ENCODE measurements at regions not wholly inside any gene's neighbourhood (a gene's known extent, or its start where the extent isn't known, plus 50 kb on each side); places are given as distances from the start of the nearest gene placed in this dataset.

DNA sequence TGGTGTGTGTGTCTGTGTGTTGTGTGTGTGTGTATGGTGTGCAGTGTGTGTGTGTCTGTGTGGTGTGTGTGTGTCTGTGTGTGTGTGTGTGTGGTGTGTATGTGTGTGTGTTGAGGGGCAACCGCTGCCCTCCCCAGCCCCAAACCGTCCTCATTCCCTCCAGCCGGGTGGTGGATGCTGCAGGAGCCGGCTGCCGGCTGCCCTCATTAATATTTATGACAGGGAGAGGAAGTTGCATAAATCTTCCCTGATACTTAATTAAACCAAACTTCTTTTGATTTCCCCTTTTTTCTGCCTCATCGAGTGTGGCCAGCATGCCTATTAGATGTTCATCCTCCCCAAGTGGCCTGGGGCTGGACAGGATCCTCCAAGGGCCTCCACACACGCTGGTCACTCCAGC, 121.4 kb upstream of the MVB12B start:
- TF ChIP-seq, protein P1, sequence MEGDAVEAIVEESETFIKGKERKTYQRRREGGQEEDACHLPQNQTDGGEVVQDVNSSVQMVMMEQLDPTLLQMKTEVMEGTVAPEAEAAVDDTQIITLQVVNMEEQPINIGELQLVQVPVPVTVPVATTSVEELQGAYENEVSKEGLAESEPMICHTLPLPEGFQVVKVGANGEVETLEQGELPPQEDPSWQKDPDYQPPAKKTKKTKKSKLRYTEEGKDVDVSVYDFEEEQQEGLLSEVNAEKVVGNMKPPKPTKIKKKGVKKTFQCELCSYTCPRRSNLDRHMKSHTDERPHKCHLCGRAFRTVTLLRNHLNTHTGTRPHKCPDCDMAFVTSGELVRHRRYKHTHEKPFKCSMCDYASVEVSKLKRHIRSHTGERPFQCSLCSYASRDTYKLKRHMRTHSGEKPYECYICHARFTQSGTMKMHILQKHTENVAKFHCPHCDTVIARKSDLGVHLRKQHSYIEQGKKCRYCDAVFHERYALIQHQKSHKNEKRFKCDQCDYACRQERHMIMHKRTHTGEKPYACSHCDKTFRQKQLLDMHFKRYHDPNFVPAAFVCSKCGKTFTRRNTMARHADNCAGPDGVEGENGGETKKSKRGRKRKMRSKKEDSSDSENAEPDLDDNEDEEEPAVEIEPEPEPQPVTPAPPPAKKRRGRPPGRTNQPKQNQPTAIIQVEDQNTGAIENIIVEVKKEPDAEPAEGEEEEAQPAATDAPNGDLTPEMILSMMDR (IDR thresholded peaks at IDR 0.05; ENCODE audit: low read length, missing control alignments): no peak
- no peak for DNase-seq (ENCODE audit: low read depth)
- H3K4me3 ChIP-seq (replicated peaks; ENCODE audit: low read depth, low read length): no peak overlapping the region

DNA sequence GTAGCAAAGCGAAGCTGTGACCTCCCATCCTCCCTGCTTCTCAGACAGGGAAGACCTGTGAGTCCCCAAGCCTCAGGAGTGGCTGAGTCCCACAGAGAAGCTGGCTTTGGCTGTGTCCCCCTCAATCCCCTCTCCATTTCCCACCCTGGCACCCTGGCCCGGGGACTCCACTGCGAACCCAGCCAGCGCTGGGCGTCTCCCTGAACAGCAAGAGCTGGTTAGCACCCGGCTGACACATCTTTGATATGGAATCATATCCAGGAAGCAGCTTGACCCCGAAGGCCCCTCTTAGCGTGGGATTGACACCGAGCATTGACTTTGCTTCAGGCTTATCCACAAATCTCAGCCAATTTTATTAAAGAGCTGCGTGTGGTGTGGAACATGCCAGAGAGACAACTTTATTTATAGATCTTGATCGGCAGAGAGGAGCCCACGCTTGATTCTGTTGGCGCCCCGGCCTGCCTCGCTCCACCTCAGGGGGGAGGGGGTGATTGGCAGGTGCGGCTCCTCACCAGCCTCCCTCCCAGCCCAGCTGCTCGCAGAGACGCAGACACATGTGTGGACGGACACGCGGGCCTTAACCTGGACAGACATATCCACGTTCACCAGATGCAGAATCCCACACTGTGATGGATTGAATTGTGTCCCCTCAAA, 120.7 kb upstream of the MVB12B start:
- TF ChIP-seq, protein P1 (IDR thresholded peaks at IDR 0.05; ENCODE audit: low read length, missing control alignments): no peak
- no peak overlapping the region for H3K4me3 ChIP-seq (replicated peaks; ENCODE audit: low read depth, low read length)
- no peak for DNase-seq (ENCODE audit: low read depth)

DNA sequence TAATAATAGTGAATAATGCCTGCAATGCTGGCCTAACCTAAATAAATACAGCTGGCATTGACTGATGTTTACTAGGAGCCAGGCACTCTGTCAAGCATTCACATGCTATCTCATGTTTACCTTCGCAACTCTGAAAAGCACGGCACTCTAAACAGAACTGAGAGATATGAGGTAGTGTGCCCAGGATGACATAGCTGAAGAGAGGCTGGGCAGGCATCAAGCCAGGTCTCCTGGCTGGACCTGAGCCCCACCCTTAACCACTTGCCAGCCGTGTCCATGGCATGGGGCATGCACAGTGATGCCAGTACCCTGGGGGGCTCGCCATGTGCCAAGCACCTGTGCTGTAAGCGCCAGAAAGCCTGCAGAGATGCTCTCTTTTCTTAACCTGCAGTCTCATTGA, 119.4 kb upstream of the MVB12B start:
- H3K4me3 ChIP-seq (replicated peaks; ENCODE audit: low read depth, low read length): no peak overlapping the region
- TF ChIP-seq, protein P1 (IDR thresholded peaks at IDR 0.05; ENCODE audit: low read length, missing control alignments): no peak
- no peak for DNase-seq (ENCODE audit: low read depth)

DNA sequence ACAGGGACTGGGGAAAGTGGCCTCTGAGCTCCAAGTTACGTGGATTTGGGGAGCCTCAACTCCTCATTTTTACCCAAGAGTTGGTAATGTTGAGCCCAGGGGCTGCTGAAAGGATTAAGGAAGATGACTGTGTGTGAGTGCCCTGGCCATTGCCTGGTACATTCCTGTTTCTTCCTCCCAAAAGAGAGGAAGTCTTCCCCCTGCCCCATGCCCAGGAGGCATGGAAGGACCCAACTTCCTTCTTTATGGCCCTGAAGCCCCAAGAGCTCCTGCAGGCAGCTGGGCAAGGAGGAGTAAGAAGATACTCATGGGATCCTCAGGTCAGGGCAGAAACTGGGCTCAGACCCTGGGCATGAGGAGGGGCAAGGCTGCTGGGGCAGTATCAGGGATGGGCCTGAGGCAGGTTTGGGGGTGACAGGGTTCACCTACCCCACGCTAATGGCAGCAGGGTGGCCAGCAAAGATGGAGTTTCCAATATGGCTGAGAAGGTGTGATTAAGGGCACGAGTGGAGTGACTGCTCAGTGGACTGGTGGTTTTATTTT, 118.3 kb upstream of the MVB12B start:
- no peak overlapping the region for H3K4me3 ChIP-seq (replicated peaks; ENCODE audit: low read depth, low read length)
- DNase-seq (ENCODE audit: low read depth): no peak
- TF ChIP-seq, protein P1 (IDR thresholded peaks at IDR 0.05; ENCODE audit: low read length, missing control alignments): no peak

DNA sequence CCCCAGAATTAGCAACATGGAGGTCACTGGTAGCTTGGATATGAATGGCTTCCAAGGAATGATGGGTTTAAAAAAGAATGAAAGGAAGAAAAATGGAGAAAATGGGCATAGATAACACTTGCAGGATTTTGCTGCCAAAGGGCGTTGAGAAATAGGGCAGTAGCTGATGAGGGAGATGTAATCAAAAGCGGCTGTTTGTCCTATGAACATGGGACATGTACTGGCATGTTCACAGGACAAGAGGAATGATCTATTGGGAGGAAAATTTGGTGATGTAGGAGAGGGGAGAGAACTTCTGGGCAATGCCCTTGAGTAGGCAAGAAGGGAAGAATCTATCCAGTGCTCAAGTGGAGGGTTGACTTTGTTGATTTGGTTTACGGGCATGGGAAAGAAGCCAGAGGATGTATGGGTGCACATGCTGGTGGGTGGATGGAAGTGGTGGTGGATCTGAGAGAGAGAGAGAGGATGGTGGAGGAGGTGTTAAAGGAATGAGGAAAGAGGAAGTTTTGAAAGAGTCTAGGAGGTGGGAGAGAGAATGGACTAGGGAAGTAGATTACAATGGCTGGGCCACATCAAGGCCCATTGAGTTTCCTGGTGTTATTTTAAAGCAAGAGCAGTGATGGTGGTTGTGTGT, 115.1 kb upstream of the MVB12B start:
- H3K4me3 ChIP-seq (replicated peaks; ENCODE audit: low read depth, low read length): no peak overlapping the region
- no peak for DNase-seq (ENCODE audit: low read depth)
- TF ChIP-seq, protein P1 (IDR thresholded peaks at IDR 0.05; ENCODE audit: low read length, missing control alignments): no peak

DNA sequence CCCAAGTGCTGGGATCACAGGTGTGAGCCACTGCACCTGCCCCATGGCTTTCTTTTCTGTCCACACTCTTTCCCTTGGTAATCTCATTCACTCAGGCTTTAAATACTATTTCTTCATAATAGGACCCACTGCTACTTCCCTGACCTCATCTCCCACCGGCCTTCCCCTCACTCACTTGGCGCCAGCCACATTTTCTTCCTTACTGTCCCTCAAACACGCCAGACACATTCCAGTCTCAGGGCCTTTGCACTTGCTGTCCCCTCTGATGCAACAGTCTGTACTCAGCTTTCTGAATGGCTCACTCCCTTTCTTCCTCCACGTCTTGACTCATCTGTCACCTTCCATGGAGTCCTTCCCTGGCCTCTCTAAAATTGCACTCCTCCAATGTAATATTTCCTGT, 111.1 kb upstream of the MVB12B start:
- no peak for DNase-seq (ENCODE audit: low read depth)
- TF ChIP-seq, protein P1 (IDR thresholded peaks at IDR 0.05; ENCODE audit: low read length, missing control alignments): no peak
- no peak overlapping the region for H3K4me3 ChIP-seq (replicated peaks; ENCODE audit: low read depth, low read length)
